ENCODE measurements at regions not wholly inside any gene's neighbourhood (a gene's known extent, or its start where the extent isn't known, plus 50 kb on each side); places are given as distances from the start of the nearest gene placed in this dataset.

DNA sequence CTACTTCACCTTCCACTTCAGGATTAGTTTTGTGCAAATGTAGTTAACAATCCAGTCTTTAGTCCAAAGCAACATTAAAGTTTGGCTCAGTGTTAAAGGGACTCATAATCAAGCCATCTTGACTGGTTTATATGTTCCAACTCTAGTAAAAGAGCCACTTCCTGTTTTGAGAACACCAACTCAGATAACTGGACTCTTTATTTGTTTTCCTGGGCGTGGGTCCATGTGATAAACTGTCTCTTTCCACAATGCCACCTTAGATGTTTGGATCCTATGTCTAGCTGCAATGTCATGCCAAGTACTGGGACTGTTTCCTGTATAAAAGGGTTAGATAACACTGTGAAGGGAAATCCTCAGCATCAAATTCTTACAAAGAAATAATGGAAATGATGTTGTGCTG, 545.0 kb downstream of the PYDC2 start:
- TF ChIP-seq, protein P1, sequence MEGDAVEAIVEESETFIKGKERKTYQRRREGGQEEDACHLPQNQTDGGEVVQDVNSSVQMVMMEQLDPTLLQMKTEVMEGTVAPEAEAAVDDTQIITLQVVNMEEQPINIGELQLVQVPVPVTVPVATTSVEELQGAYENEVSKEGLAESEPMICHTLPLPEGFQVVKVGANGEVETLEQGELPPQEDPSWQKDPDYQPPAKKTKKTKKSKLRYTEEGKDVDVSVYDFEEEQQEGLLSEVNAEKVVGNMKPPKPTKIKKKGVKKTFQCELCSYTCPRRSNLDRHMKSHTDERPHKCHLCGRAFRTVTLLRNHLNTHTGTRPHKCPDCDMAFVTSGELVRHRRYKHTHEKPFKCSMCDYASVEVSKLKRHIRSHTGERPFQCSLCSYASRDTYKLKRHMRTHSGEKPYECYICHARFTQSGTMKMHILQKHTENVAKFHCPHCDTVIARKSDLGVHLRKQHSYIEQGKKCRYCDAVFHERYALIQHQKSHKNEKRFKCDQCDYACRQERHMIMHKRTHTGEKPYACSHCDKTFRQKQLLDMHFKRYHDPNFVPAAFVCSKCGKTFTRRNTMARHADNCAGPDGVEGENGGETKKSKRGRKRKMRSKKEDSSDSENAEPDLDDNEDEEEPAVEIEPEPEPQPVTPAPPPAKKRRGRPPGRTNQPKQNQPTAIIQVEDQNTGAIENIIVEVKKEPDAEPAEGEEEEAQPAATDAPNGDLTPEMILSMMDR (IDR thresholded peaks at IDR 0.05): no peak
- no peak for TF ChIP-seq POLR2A (IDR thresholded peaks at IDR 0.05)
